ENCODE measurements at regions not wholly inside any gene's neighbourhood (a gene's known extent, or its start where the extent isn't known, plus 50 kb on each side); places are given as distances from the start of the nearest gene placed in this dataset.

GRCh38 chr3:95168526-95168925 is 1105.7 kb downstream of the NSUN3 start (continued):
- TF ChIP-seq, protein P1, sequence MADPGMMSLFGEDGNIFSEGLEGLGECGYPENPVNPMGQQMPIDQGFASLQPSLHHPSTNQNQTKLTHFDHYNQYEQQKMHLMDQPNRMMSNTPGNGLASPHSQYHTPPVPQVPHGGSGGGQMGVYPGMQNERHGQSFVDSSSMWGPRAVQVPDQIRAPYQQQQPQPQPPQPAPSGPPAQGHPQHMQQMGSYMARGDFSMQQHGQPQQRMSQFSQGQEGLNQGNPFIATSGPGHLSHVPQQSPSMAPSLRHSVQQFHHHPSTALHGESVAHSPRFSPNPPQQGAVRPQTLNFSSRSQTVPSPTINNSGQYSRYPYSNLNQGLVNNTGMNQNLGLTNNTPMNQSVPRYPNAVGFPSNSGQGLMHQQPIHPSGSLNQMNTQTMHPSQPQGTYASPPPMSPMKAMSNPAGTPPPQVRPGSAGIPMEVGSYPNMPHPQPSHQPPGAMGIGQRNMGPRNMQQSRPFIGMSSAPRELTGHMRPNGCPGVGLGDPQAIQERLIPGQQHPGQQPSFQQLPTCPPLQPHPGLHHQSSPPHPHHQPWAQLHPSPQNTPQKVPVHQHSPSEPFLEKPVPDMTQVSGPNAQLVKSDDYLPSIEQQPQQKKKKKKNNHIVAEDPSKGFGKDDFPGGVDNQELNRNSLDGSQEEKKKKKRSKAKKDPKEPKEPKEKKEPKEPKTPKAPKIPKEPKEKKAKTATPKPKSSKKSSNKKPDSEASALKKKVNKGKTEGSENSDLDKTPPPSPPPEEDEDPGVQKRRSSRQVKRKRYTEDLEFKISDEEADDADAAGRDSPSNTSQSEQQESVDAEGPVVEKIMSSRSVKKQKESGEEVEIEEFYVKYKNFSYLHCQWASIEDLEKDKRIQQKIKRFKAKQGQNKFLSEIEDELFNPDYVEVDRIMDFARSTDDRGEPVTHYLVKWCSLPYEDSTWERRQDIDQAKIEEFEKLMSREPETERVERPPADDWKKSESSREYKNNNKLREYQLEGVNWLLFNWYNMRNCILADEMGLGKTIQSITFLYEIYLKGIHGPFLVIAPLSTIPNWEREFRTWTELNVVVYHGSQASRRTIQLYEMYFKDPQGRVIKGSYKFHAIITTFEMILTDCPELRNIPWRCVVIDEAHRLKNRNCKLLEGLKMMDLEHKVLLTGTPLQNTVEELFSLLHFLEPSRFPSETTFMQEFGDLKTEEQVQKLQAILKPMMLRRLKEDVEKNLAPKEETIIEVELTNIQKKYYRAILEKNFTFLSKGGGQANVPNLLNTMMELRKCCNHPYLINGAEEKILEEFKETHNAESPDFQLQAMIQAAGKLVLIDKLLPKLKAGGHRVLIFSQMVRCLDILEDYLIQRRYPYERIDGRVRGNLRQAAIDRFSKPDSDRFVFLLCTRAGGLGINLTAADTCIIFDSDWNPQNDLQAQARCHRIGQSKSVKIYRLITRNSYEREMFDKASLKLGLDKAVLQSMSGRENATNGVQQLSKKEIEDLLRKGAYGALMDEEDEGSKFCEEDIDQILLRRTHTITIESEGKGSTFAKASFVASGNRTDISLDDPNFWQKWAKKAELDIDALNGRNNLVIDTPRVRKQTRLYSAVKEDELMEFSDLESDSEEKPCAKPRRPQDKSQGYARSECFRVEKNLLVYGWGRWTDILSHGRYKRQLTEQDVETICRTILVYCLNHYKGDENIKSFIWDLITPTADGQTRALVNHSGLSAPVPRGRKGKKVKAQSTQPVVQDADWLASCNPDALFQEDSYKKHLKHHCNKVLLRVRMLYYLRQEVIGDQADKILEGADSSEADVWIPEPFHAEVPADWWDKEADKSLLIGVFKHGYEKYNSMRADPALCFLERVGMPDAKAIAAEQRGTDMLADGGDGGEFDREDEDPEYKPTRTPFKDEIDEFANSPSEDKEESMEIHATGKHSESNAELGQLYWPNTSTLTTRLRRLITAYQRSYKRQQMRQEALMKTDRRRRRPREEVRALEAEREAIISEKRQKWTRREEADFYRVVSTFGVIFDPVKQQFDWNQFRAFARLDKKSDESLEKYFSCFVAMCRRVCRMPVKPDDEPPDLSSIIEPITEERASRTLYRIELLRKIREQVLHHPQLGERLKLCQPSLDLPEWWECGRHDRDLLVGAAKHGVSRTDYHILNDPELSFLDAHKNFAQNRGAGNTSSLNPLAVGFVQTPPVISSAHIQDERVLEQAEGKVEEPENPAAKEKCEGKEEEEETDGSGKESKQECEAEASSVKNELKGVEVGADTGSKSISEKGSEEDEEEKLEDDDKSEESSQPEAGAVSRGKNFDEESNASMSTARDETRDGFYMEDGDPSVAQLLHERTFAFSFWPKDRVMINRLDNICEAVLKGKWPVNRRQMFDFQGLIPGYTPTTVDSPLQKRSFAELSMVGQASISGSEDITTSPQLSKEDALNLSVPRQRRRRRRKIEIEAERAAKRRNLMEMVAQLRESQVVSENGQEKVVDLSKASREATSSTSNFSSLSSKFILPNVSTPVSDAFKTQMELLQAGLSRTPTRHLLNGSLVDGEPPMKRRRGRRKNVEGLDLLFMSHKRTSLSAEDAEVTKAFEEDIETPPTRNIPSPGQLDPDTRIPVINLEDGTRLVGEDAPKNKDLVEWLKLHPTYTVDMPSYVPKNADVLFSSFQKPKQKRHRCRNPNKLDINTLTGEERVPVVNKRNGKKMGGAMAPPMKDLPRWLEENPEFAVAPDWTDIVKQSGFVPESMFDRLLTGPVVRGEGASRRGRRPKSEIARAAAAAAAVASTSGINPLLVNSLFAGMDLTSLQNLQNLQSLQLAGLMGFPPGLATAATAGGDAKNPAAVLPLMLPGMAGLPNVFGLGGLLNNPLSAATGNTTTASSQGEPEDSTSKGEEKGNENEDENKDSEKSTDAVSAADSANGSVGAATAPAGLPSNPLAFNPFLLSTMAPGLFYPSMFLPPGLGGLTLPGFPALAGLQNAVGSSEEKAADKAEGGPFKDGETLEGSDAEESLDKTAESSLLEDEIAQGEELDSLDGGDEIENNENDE (IDR thresholded peaks at IDR 0.05; ENCODE audit: insufficient replicate concordance, low read length), result no peak

All from H1 (cell line).